Sigmoid colon (tissue), 6 donors: ENCODE measurements at regions not wholly inside any gene's neighbourhood (a gene's known extent, or its start where the extent isn't known, plus 50 kb on each side); places are given as distances from the start of the nearest gene placed in this dataset.

Experiments
- DNase-seq: peaks from one replicate; pipeline ENCODE4 v3.0.0-alpha.2; 2019
- H3K27ac ChIP-seq, 4 donors: fragments of 200-600 bp; sonication (generic); one replicate each; pipeline ENCODE4 v1.5.1; 2016 to 2019; ENCODE audit warnings: mild to moderate bottlenecking in 1 of 4
- H3K27me3 ChIP-seq, 3 donors: fragments of 200-600 bp; sonication (generic); one replicate each; pipeline ENCODE4 v1.5.1; 2019; ENCODE audit warnings: mild to moderate bottlenecking in 1 of 3
- H3K36me3 ChIP-seq, 4 donors: fragments of 200-600 bp; sonication (generic); one replicate each; pipeline ENCODE4 v1.5.1; 2016 to 2019
- H3K4me1 ChIP-seq, 4 donors: fragments of 200-600 bp; sonication (generic); one replicate each; pipeline ENCODE4 v1.5.1; 2017 to 2019
- H3K4me3 ChIP-seq, 4 donors: fragments of 200-600 bp; sonication (generic); one replicate each; pipeline ENCODE4 v1.5.1; 2017 to 2019; ENCODE audit warnings: mild to moderate bottlenecking in 2 of 4, moderate library complexity in 1 of 4
- H3K9me3 ChIP-seq, 4 donors: fragments of 200-600 bp in 3 of 4; sonication (generic) in 3 of 4; one replicate each; pipeline versions ENCODE4 v1.5.1 to v1.6.1; 2013 to 2019
- CTCF ChIP-seq, 4 experiments: fragments of 450-650 bp in 3 of 4; fragments of 200-600 bp in 1 of 4; IDR thresholded peaks; one replicate each; pipeline ENCODE4 v1.5.1; 2016 to 2019; ENCODE audit warnings: antibody characterized with exemption in 4 of 4, mild to moderate bottlenecking in 3 of 4, moderate library complexity in 2 of 4
- EP300 ChIP-seq, 4 donors: sonication (generic); formaldehyde crosslinking; IDR thresholded peaks; one replicate each; pipeline ENCODE4 v1.6.1; 2017; ENCODE audit warnings: antibody characterized with exemption in 4 of 4
- POLR2A ChIP-seq, 2 donors: fragments of 450-650 bp; IDR thresholded peaks; one replicate each; pipeline ENCODE4 v1.6.1; 2016; ENCODE audit warnings: antibody characterized with exemption in 2 of 2, mild to moderate bottlenecking in 2 of 2, moderate library complexity in 2 of 2
- POLR2AphosphoS5 ChIP-seq, 4 donors: sonication (generic); formaldehyde crosslinking; IDR thresholded peaks; one replicate each; pipeline ENCODE4 v1.6.1; 2017; ENCODE audit warnings: antibody characterized with exemption in 4 of 4
- WGBS, 2 donors: extraction: QIAGEN DNeasy Blood & Tissue Kit; methylation state at CpG; one replicate each; pipeline ENCODE4 v1.1.7; 2013; 5-methylcytosine and 5-hydroxymethylcytosine counted together
- intact Hi-C: fragments of 100-400 bp; cut with DNase I; formaldehyde crosslinking; loops from one replicate; pipeline ENCODE4 v1.15.1; 2023
- donor health status: healthy with polysubstance abuse.
- donor health status: healthy.

- intact Hi-C loops = no loop called here
- Histone ChIP-seq H3K4me3 (no peak overlapping the region), H3K9me3 (peaks cover 0 to 2% (median 0%) of the 10 kb centered on the region in 4 donors), H3K27ac (no peak overlapping the region), H3K4me1 (no peaks in the 10 kb centered on the region), H3K36me3 (no peaks in the 10 kb centered on the region), H3K27me3 (no peaks in the 10 kb centered on the region)
- DNase-seq = no peak
- 78 to 88% methylated on average over 5 of the region's 5 CpGs for WGBS, 2 donors
- TF ChIP-seq POLR2AphosphoS5 (IDR thresholded peaks at IDR 0.05) = no peak
- no peak for TF ChIP-seq EP300 (IDR thresholded peaks at IDR 0.05)
- TF ChIP-seq POLR2A (IDR thresholded peaks at IDR 0.05) = no peak
- TF ChIP-seq CTCF (IDR thresholded peaks at IDR 0.05) = no peak
Observed at GRCh38 chr7:152966189-152966588, 206.6 kb downstream of the ACTR3B start.

GRCh38 chr7:152967958-152968357 lies 208.4 kb downstream of the ACTR3B start:
- Histone ChIP-seq H3K36me3 (no peaks in the 10 kb centered on the region), H3K4me1 (no peaks in the 10 kb centered on the region), H3K27me3 (no peaks in the 10 kb centered on the region), H3K4me3 (no peak overlapping the region), H3K27ac (no peak overlapping the region), H3K9me3 (no peaks in the 10 kb centered on the region)
- TF ChIP-seq EP300 (IDR thresholded peaks at IDR 0.05) = no peak
- TF ChIP-seq CTCF (IDR thresholded peaks at IDR 0.05) = no peak
- no peak for TF ChIP-seq POLR2AphosphoS5 (IDR thresholded peaks at IDR 0.05)
- TF ChIP-seq POLR2A (IDR thresholded peaks at IDR 0.05) = no peak
- no peak for DNase-seq
- 24 to 58% methylated on average over 1 of the region's 1 CpG for WGBS, 2 donors
- intact Hi-C loops = no loop called here

GRCh38 chr7:152968514-152968913 lies 209.0 kb downstream of the ACTR3B start:
- TF ChIP-seq EP300 (IDR thresholded peaks at IDR 0.05) (no peak), POLR2A (IDR thresholded peaks at IDR 0.05) (no peak), CTCF (IDR thresholded peaks at IDR 0.05) (no peak), POLR2AphosphoS5 (IDR thresholded peaks at IDR 0.05) (no peak)
- Histone ChIP-seq H3K4me3 (no peak overlapping the region), H3K27me3 (no peaks in the 10 kb centered on the region), H3K9me3 (no peaks in the 10 kb centered on the region), H3K36me3 (no peaks in the 10 kb centered on the region), H3K27ac (no peak overlapping the region), H3K4me1 (no peaks in the 10 kb centered on the region)
- DNase-seq = no peak
- intact Hi-C loops = no loop called here
- WGBS, 2 donors = 68 to 74% methylated on average over 3 of the region's 3 CpGs

GRCh38 chr7:152969335-152969734 lies 209.8 kb downstream of the ACTR3B start:
- H3K36me3 ChIP-seq = no peaks in the 10 kb centered on the region
- H3K27me3 ChIP-seq = no peaks in the 10 kb centered on the region
- no peak for TF ChIP-seq CTCF (IDR thresholded peaks at IDR 0.05)
- TF ChIP-seq POLR2A (IDR thresholded peaks at IDR 0.05) = no peak
- no peak for TF ChIP-seq POLR2AphosphoS5 (IDR thresholded peaks at IDR 0.05)
- TF ChIP-seq EP300 (IDR thresholded peaks at IDR 0.05) = no peak
- no peaks in the 10 kb centered on the region for H3K9me3 ChIP-seq
- 48 to 57% methylated on average over 1 of the region's 1 CpG for WGBS, 2 donors
- H3K4me3 ChIP-seq = no peak overlapping the region
- H3K27ac ChIP-seq = no peak overlapping the region
- intact Hi-C loops = no loop called here
- no peaks in the 10 kb centered on the region for H3K4me1 ChIP-seq
- DNase-seq = no peak

GRCh38 chr7:152969839-152970238 lies 210.3 kb downstream of the ACTR3B start:
- H3K27me3 ChIP-seq = no peaks in the 10 kb centered on the region
- DNase-seq = no peak
- intact Hi-C loops = no loop called here
- no peaks in the 10 kb centered on the region for H3K9me3 ChIP-seq
- TF ChIP-seq CTCF (IDR thresholded peaks at IDR 0.05) = no peak
- TF ChIP-seq POLR2A (IDR thresholded peaks at IDR 0.05) = no peak
- no peak for TF ChIP-seq POLR2AphosphoS5 (IDR thresholded peaks at IDR 0.05)
- TF ChIP-seq EP300 (IDR thresholded peaks at IDR 0.05) = no peak
- no peak overlapping the region for H3K4me3 ChIP-seq
- no peak overlapping the region for H3K27ac ChIP-seq
- H3K36me3 ChIP-seq = no peaks in the 10 kb centered on the region
- WGBS, 2 donors = 47 to 62% methylated on average over 1 of the region's 1 CpG
- no peaks in the 10 kb centered on the region for H3K4me1 ChIP-seq
